AG10803 (cell line): ENCODE measurements at regions not wholly inside any gene's neighbourhood (a gene's known extent, or its start where the extent isn't known, plus 50 kb on each side); places are given as distances from the start of the nearest gene placed in this dataset.

Experiments
- DNase-seq: peaks from one replicate; pipeline ENCODE4 v3.0.0; 2010; ENCODE audit warnings: low read depth
- H3K4me3 ChIP-seq: 2 replicates; pipeline ENCODE4 v1.5.1; 2011; ENCODE audit warnings: mild to moderate bottlenecking, low read length, control low read depth
- TF ChIP-seq, protein P1 (sequence below): conservative IDR thresholded peaks from 2 replicates; pipeline ENCODE4 v1.5.1; 2011; ENCODE audit warnings: mild to moderate bottlenecking, low read length, control low read depth, inconsistent platforms

DNA sequence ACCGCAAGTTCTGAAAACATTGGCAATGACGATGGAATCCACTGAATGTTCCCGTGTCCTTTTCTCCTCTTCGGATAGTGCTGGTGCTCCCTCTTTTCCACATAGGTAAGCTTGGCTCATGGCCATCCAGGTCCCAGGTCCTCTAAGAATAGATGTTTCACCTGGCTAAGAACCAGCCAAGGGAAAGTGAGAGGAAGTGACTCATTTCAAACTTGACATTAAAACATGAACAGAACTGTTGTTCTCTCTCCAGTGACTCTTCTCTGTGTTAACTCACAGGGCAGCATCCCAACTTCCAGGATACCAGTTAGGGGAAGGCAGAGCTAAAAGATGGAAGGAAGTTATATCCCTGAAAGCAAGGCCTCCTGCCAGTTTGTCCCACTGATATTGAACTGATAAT is 493.8 kb upstream of the CHRM3 start:
- DNase-seq = no peak
- TF ChIP-seq, protein P1, sequence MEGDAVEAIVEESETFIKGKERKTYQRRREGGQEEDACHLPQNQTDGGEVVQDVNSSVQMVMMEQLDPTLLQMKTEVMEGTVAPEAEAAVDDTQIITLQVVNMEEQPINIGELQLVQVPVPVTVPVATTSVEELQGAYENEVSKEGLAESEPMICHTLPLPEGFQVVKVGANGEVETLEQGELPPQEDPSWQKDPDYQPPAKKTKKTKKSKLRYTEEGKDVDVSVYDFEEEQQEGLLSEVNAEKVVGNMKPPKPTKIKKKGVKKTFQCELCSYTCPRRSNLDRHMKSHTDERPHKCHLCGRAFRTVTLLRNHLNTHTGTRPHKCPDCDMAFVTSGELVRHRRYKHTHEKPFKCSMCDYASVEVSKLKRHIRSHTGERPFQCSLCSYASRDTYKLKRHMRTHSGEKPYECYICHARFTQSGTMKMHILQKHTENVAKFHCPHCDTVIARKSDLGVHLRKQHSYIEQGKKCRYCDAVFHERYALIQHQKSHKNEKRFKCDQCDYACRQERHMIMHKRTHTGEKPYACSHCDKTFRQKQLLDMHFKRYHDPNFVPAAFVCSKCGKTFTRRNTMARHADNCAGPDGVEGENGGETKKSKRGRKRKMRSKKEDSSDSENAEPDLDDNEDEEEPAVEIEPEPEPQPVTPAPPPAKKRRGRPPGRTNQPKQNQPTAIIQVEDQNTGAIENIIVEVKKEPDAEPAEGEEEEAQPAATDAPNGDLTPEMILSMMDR = no peak

GRCh38 chr1:238861342-238862066 is 524.9 kb upstream of the CHRM3 start:
- TF ChIP-seq, protein P1 = no peak
- no peak overlapping the region for H3K4me3 ChIP-seq
- no peak for DNase-seq

More for the DNA sequence above, 493.8 kb upstream of the CHRM3 start:
- no peak overlapping the region for H3K4me3 ChIP-seq

- DNase-seq = no peak
- no peak overlapping the region for H3K4me3 ChIP-seq
- TF ChIP-seq, protein P1 = no peak
Observed at GRCh38 chr1:238833919-238834318, 552.4 kb upstream of the CHRM3 start.

GRCh38 chr1:238832106-238832505 is 554.3 kb upstream of the CHRM3 start:
- DNase-seq = no peak
- no peak overlapping the region for H3K4me3 ChIP-seq
- TF ChIP-seq, protein P1 = no peak

DNA sequence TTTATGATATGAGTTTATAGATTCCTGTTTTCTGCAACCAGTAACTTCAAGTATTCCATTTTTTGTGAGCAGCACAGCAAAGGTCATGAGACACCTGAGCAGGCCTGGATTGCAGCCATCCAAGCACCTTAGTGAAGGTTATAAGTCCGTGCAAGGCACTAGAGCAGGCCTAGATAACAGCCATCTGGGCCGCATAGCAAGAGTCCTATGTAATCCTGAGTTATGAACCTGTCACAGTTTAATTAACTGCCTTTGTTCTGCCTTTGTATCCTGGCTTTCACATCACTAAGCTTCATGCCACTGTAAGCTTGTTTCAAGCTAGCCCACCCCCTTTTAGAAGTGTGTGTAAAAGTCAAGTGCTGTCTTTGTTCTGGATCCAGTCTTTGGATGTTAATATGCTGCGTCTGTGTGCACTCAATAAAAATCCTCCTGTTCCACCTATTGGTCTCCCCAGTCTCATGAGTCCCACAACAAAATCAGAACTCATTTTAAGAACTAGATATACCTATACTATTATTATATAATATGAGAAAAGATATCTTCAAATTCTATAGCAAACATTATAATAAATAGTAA is 556.2 kb upstream of the CHRM3 start:
- DNase-seq = no peak
- H3K4me3 ChIP-seq = no peak overlapping the region
- TF ChIP-seq, protein P1 = no peak

- H3K4me3 ChIP-seq = no peak overlapping the region
- TF ChIP-seq, protein P1 = no peak
- no peak for DNase-seq
Observed at GRCh38 chr1:238826891-238827290, 559.5 kb upstream of the CHRM3 start.

- TF ChIP-seq, protein P1 = no peak
Observed at GRCh38 chr1:238823416-238823815, 563.0 kb upstream of the CHRM3 start.

More at GRCh38 chr1:238823416-238823815, 563.0 kb upstream of the CHRM3 start:
- H3K4me3 ChIP-seq = no peak overlapping the region
- DNase-seq = no peak
